OCI-LY1 (cell line): ENCODE measurements at regions not wholly inside any gene's neighbourhood (a gene's known extent, or its start where the extent isn't known, plus 50 kb on each side); places are given as distances from the start of the nearest gene placed in this dataset.

Experiments
- CTCF ChIP-seq: fragments of 200-600 bp; sonication (generic), shearing (Covaris generic); IDR thresholded peaks from 2 replicates; pipeline ENCODE4 v1.5.1; 2017; ENCODE audit warnings: mild to moderate bottlenecking, antibody characterized with exemption, low read length, moderate library complexity, mixed read lengths
- EZH2 ChIP-seq: fragments of 200-600 bp; sonication (generic), shearing (Covaris generic); IDR thresholded peaks from 2 replicates; pipeline ENCODE4 v1.8.0; 2017; ENCODE audit warnings: borderline replicate concordance, mixed run types, mild to moderate bottlenecking, antibody characterized with exemption, low read length, moderate library complexity, mixed read lengths

- TF ChIP-seq EZH2 (no peak), CTCF (no peak)
Measured at GRCh38 chr14:28348797-28349196, 417.8 kb upstream of the FOXG1 start.
